D721Med (cell line): ENCODE measurements at regions not wholly inside any gene's neighbourhood (a gene's known extent, or its start where the extent isn't known, plus 50 kb on each side); places are given as distances from the start of the nearest gene placed in this dataset.

ENCODE experiments used
- DNase-seq: peaks from one replicate; pipeline ENCODE4 v3.0.0; 2011; ENCODE audit warnings: low spot score; ENCODE audit not compliant: insufficient read length
- FAIRE-seq: peaks from 2 replicates; lab custom pipeline; 2011; peaks lifted over from hg19 to GRCh38; lab: Jason Lieb, UNC
- CTCF ChIP-seq: IDR thresholded peaks from 2 replicates; pipeline ENCODE4 v1.5.1; 2012; ENCODE audit warnings: mild to moderate bottlenecking, control low read depth; ENCODE audit not compliant: insufficient read depth; ENCODE audit errors: missing control alignments

GRCh38 chr7:10802526-10802925 lies 171.1 kb upstream of the PHF14 start:
- TF ChIP-seq CTCF = no peak
- no peak for FAIRE-seq
- DNase-seq = no peak

- FAIRE-seq = no peak
- TF ChIP-seq CTCF = no peak
- no peak for DNase-seq
These were observed 170.0 kb upstream of the PHF14 start for GRCh38 chr7:10803720-10804119.

GRCh38 chr7:10804770-10805169 lies 168.9 kb upstream of the PHF14 start:
- FAIRE-seq = no peak
- no peak for TF ChIP-seq CTCF
- no peak for DNase-seq

- TF ChIP-seq CTCF = no peak
- FAIRE-seq = no peak
These were observed 158.1 kb upstream of the PHF14 start for GRCh38 chr7:10815546-10815945.

GRCh38 chr7:10821156-10821555 lies 152.5 kb upstream of the PHF14 start:
- DNase-seq = peak; percentile 13
- no peak for TF ChIP-seq CTCF
- FAIRE-seq = peak; percentile 75

More at GRCh38 chr7:10815546-10815945, 158.1 kb upstream of the PHF14 start:
- DNase-seq = no peak

- DNase-seq (no peak), FAIRE-seq (no peak)
- TF ChIP-seq CTCF = no peak
These were observed 149.5 kb upstream of the PHF14 start for GRCh38 chr7:10824154-10824553.

GRCh38 chr7:10838228-10838627 lies 135.4 kb upstream of the PHF14 start:
- no peak for DNase-seq
- no peak for FAIRE-seq
- no peak for TF ChIP-seq CTCF
